ENCODE measurements at regions not wholly inside any gene's neighbourhood (a gene's known extent, or its start where the extent isn't known, plus 50 kb on each side); places are given as distances from the start of the nearest gene placed in this dataset.

DNA sequence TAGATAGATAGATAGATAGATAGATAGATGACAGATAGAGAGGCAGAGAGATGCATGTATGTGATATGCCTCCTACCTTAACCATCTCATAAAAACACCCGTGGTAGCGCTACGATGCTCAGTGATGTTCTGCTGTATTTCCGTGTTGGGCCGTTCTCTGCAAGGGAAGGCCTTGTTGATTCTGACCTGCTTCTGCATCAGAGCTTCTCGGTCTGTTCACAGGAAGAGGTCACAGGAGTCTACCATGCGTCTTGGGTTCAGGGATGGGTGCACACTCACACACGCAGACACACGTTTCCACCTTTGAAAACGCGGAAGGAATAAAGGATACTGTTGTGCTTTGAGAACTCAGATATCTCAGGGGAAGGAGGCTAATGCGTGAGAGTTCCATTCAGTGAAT, 316.9 kb downstream of the TEX29 start:
- H3K4me2 ChIP-seq, result no peak overlapping the region

GRCh38 chr13:111638233-111638632, 317.8 kb downstream of the TEX29 start:
- H3K36me3 ChIP-seq (replicated peaks in 1 of 2; ENCODE audit: control insufficient read depth in 1 of 2, insufficient read depth in 2 of 2, low read length in 1 of 2), result no peaks in the 10 kb centered on the region
- H3K9ac ChIP-seq, result no peak overlapping the region
- no peak overlapping the region for H3K27ac ChIP-seq (ENCODE audit: low read depth in 2 of 2, low read length in 1 of 2)
- no peaks in the 10 kb centered on the region for H4K20me1 ChIP-seq (ENCODE audit: insufficient read depth)
- H3K4me2 ChIP-seq, result no peak overlapping the region
- no peak overlapping the region for H2AFZ ChIP-seq (ENCODE audit: low read depth)
- H3K4me3 ChIP-seq (ENCODE audit: low read depth in 2 of 2, low read length in 1 of 2), result no peak overlapping the region
- H3K79me2 ChIP-seq (ENCODE audit: insufficient read depth), result no peaks in the 10 kb centered on the region
- ChIA-PET CTCF (no interaction called here), POLR2A (no interaction called here)
- TF ChIP-seq PBX3 (IDR thresholded peaks at IDR 0.05), result no peak
- no peak for TF ChIP-seq RXRA (IDR thresholded peaks at IDR 0.05; ENCODE audit: borderline replicate concordance, low read depth)
- H3K9me3 ChIP-seq, result no peaks in the 10 kb centered on the region
- WGBS (ENCODE audit: low lambda C conversion rate), result 16% methylated on average over 1 of the region's 1 CpG
- no peaks in the 10 kb centered on the region for H3K4me1 ChIP-seq (ENCODE audit: control insufficient read depth in 1 of 2, insufficient read depth in 2 of 2, low read depth in 1 of 2, low read length in 1 of 2)
- no peaks in the 10 kb centered on the region for H3F3A ChIP-seq (replicated peaks; ENCODE audit: insufficient read depth)
- H3K9me2 ChIP-seq, result no peaks in the 10 kb centered on the region
- DNase-seq, result no peak
- no peaks in the 10 kb centered on the region for H3K27me3 ChIP-seq (ENCODE audit: insufficient read depth)

More for the DNA sequence above, 316.9 kb downstream of the TEX29 start:
- H4K20me1 ChIP-seq (ENCODE audit: insufficient read depth), result no peaks in the 10 kb centered on the region
- H3K4me1 ChIP-seq (ENCODE audit: control insufficient read depth in 1 of 2, insufficient read depth in 2 of 2, low read depth in 1 of 2, low read length in 1 of 2), result no peaks in the 10 kb centered on the region
- ChIA-PET CTCF (no interaction called here), POLR2A (no interaction called here)
- no peaks in the 10 kb centered on the region for H3K27me3 ChIP-seq (ENCODE audit: insufficient read depth)
- no peak overlapping the region for H2AFZ ChIP-seq (ENCODE audit: low read depth)
- no peaks in the 10 kb centered on the region for H3K9me2 ChIP-seq
- no peaks in the 10 kb centered on the region for H3K36me3 ChIP-seq (replicated peaks in 1 of 2; ENCODE audit: control insufficient read depth in 1 of 2, insufficient read depth in 2 of 2, low read length in 1 of 2)
- no peaks in the 10 kb centered on the region for H3K9me3 ChIP-seq
- H3K27ac ChIP-seq (ENCODE audit: low read depth in 2 of 2, low read length in 1 of 2), result no peak overlapping the region
- no peaks in the 10 kb centered on the region for H3K79me2 ChIP-seq (ENCODE audit: insufficient read depth)
- DNase-seq, result no peak
- TF ChIP-seq TAF1 (IDR thresholded peaks at IDR 0.05; ENCODE audit: borderline replicate concordance, low read depth, low read length) (no peak), GATA2 (CRISPR knock-in tag; IDR thresholded peaks at IDR 0.05) (no peak), EP300 (IDR thresholded peaks at IDR 0.05; ENCODE audit: borderline replicate concordance in 1 of 2, low read depth in 1 of 2, low read length in 1 of 2) (no peak), TCF12 (IDR thresholded peaks at IDR 0.05) (no peak), TEAD4 (IDR thresholded peaks at IDR 0.05; ENCODE audit: borderline replicate concordance, insufficient read depth) (no peak), NFIC (IDR thresholded peaks at IDR 0.05; ENCODE audit: borderline replicate concordance) (no peak), FOXM1 (IDR thresholded peaks at IDR 0.05; ENCODE audit: low read depth) (no peak), FOSL2 (IDR thresholded peaks at IDR 0.05; ENCODE audit: borderline replicate concordance, low read depth) (no peak), MAX (IDR thresholded peaks at IDR 0.05; ENCODE audit: low read depth) (no peak), RXRA (IDR thresholded peaks at IDR 0.05; ENCODE audit: borderline replicate concordance, low read depth) (no peak), RAD21 (IDR thresholded peaks at IDR 0.05; ENCODE audit: low read length) (no peak), SIN3A (IDR thresholded peaks at IDR 0.05; ENCODE audit: borderline replicate concordance, low read depth, low read length) (no peak), NRF1 (IDR thresholded peaks at IDR 0.05; ENCODE audit: low read depth, low read length) (no peak), RFX5 (IDR thresholded peaks at IDR 0.05; ENCODE audit: low read length) (no peak), RCOR1 (IDR thresholded peaks at IDR 0.05; ENCODE audit: low read length) (no peak), EZH2phosphoT487 (IDR thresholded peaks at IDR 0.05; ENCODE audit: borderline replicate concordance, low read depth) (no peak), GABPA (IDR thresholded peaks at IDR 0.05; ENCODE audit: low read depth) (no peak), FOXJ3 (CRISPR knock-in tag; IDR thresholded peaks at IDR 0.05) (no peak)
- TF ChIP-seq, protein P1, sequence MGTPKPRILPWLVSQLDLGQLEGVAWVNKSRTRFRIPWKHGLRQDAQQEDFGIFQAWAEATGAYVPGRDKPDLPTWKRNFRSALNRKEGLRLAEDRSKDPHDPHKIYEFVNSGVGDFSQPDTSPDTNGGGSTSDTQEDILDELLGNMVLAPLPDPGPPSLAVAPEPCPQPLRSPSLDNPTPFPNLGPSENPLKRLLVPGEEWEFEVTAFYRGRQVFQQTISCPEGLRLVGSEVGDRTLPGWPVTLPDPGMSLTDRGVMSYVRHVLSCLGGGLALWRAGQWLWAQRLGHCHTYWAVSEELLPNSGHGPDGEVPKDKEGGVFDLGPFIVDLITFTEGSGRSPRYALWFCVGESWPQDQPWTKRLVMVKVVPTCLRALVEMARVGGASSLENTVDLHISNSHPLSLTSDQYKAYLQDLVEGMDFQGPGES (IDR thresholded peaks at IDR 0.05; ENCODE audit: low read depth, low read length), result no peak
- TF ChIP-seq, protein P2, sequence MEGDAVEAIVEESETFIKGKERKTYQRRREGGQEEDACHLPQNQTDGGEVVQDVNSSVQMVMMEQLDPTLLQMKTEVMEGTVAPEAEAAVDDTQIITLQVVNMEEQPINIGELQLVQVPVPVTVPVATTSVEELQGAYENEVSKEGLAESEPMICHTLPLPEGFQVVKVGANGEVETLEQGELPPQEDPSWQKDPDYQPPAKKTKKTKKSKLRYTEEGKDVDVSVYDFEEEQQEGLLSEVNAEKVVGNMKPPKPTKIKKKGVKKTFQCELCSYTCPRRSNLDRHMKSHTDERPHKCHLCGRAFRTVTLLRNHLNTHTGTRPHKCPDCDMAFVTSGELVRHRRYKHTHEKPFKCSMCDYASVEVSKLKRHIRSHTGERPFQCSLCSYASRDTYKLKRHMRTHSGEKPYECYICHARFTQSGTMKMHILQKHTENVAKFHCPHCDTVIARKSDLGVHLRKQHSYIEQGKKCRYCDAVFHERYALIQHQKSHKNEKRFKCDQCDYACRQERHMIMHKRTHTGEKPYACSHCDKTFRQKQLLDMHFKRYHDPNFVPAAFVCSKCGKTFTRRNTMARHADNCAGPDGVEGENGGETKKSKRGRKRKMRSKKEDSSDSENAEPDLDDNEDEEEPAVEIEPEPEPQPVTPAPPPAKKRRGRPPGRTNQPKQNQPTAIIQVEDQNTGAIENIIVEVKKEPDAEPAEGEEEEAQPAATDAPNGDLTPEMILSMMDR (IDR thresholded peaks at IDR 0.05), result no peak
- H3K9ac ChIP-seq, result no peak overlapping the region
- no peaks in the 10 kb centered on the region for H3F3A ChIP-seq (replicated peaks; ENCODE audit: insufficient read depth)
- no peak overlapping the region for H3K4me3 ChIP-seq (ENCODE audit: low read depth in 2 of 2, low read length in 1 of 2)
- 50% methylated on average over 12 of the region's 12 CpGs for WGBS (ENCODE audit: low lambda C conversion rate)

Measured in SK-N-SH (cell line).